Activated CD4-positive, alpha-beta T cell treated with anti-CD3 and anti-CD28 coated beads, Interleukin-2, Interleukin-6, amounts not matched to agents 100 ng/mL and 50 ng/mL, durations not matched to agents 16 hours and 8 hours (primary cell): ENCODE measurements at regions not wholly inside any gene's neighbourhood (a gene's known extent, or its start where the extent isn't known, plus 50 kb on each side); places are given as distances from the start of the nearest gene placed in this dataset.

ENCODE experiments used
- DNase-seq: peaks from one replicate; pipeline ENCODE4 v3.0.0-alpha.2; 2020

- DNase-seq = no peak
These were observed 434.2 kb downstream of the ZNF521 start for GRCh38 chr18:24917767-24918166.

GRCh38 chr18:24918257-24918656, 433.7 kb downstream of the ZNF521 start:
- no peak for DNase-seq

- DNase-seq = no peak
These were observed 432.7 kb downstream of the ZNF521 start for GRCh38 chr18:24919181-24919797.

GRCh38 chr18:24922491-24922890, 429.5 kb downstream of the ZNF521 start:
- DNase-seq = no peak

GRCh38 chr18:24923138-24923537, 428.8 kb downstream of the ZNF521 start:
- no peak for DNase-seq

- DNase-seq = no peak
These were observed 427.8 kb downstream of the ZNF521 start for GRCh38 chr18:24924066-24924716.

GRCh38 chr18:24926649-24927048, 425.3 kb downstream of the ZNF521 start:
- DNase-seq = no peak

- no peak for DNase-seq
These were observed 423.6 kb downstream of the ZNF521 start for GRCh38 chr18:24928301-24928878.

- DNase-seq = no peak
These were observed 421.5 kb downstream of the ZNF521 start for GRCh38 chr18:24930478-24930877.

GRCh38 chr18:24930971-24931370, 421.0 kb downstream of the ZNF521 start:
- DNase-seq = no peak

- no peak for DNase-seq
These were observed 418.6 kb downstream of the ZNF521 start for GRCh38 chr18:24933345-24933744.

- no peak for DNase-seq
These were observed 417.6 kb downstream of the ZNF521 start for GRCh38 chr18:24934258-24934932.

- DNase-seq = no peak
These were observed 417.0 kb downstream of the ZNF521 start for GRCh38 chr18:24935008-24935407.

- DNase-seq = no peak
These were observed 416.1 kb downstream of the ZNF521 start for GRCh38 chr18:24935896-24936295.

GRCh38 chr18:24936691-24937090, 415.3 kb downstream of the ZNF521 start:
- DNase-seq = no peak

- no peak for DNase-seq
These were observed 414.2 kb downstream of the ZNF521 start for GRCh38 chr18:24937639-24938275.

GRCh38 chr18:24940416-24940815, 411.6 kb downstream of the ZNF521 start:
- DNase-seq = no peak

- DNase-seq = no peak
These were observed 410.6 kb downstream of the ZNF521 start for GRCh38 chr18:24941174-24941951.

- no peak for DNase-seq
These were observed 409.8 kb downstream of the ZNF521 start for GRCh38 chr18:24942144-24942543.

GRCh38 chr18:24947521-24948305, 404.3 kb downstream of the ZNF521 start:
- DNase-seq = no peak

- DNase-seq = no peak
These were observed 402.1 kb downstream of the ZNF521 start for GRCh38 chr18:24949908-24950307.

- DNase-seq = no peak
These were observed 397.6 kb downstream of the ZNF521 start for GRCh38 chr18:24954341-24954740.
